Vagina (tissue), 2 donors: ENCODE measurements at regions not wholly inside any gene's neighbourhood (a gene's known extent, or its start where the extent isn't known, plus 50 kb on each side); places are given as distances from the start of the nearest gene placed in this dataset.

Experiments used
- DNase-seq, 2 donors: peaks; one replicate each; pipeline ENCODE4 v3.0.0-alpha.2; 2017; ENCODE audit errors: extremely low spot score in 2 of 2
- H3K27ac ChIP-seq: fragments of 200-600 bp; sonication (generic); one replicate; pipeline ENCODE4 v1.5.1; 2019
- H3K27me3 ChIP-seq: fragments of 200-600 bp; sonication (generic); one replicate; pipeline ENCODE4 v1.5.1; 2019
- H3K36me3 ChIP-seq, 2 donors: fragments of 200-600 bp; sonication (generic); one replicate each; pipeline ENCODE4 v1.5.1; 2017 to 2019
- H3K4me1 ChIP-seq: fragments of 200-600 bp; sonication (generic); one replicate; pipeline ENCODE4 v1.5.1; 2019
- H3K4me3 ChIP-seq, 2 donors: fragments of 200-600 bp; sonication (generic); 1 replicate in 1 of 2; 2 replicates in 1 of 2; pipeline ENCODE4 v1.5.1; 2016 to 2019
- H3K9me3 ChIP-seq: fragments of 200-600 bp; sonication (generic); one replicate; pipeline ENCODE4 v1.5.1; 2019
- CTCF ChIP-seq, 3 experiments: fragments of 450-650 bp in 2 of 3; fragments of 200-600 bp in 1 of 3; sonication (generic) in 1 of 3; IDR thresholded peaks; one replicate each; pipeline ENCODE4 v1.5.1; 2017 to 2019; ENCODE audit warnings: antibody characterized with exemption in 3 of 3, mild to moderate bottlenecking in 2 of 3, moderate library complexity in 2 of 3
- POLR2A ChIP-seq, 2 donors: fragments of 450-650 bp; IDR thresholded peaks; one replicate each; pipeline ENCODE4 v1.6.1; 2017; ENCODE audit warnings: antibody characterized with exemption in 2 of 2, mild to moderate bottlenecking in 2 of 2, moderate library complexity in 2 of 2
- POLR2AphosphoS5 ChIP-seq, 2 donors: sonication (generic); formaldehyde crosslinking; IDR thresholded peaks; one replicate each; pipeline ENCODE4 v1.9.0; 2017; ENCODE audit warnings: antibody characterized with exemption in 2 of 2, mild to moderate bottlenecking in 2 of 2, low read depth in 1 of 2; ENCODE audit not compliant: insufficient read depth in 1 of 2
- intact Hi-C: fragments of 100-400 bp; cut with DNase I; formaldehyde crosslinking; loops from one replicate; pipeline ENCODE4 v1.15.1; 2023

DNA sequence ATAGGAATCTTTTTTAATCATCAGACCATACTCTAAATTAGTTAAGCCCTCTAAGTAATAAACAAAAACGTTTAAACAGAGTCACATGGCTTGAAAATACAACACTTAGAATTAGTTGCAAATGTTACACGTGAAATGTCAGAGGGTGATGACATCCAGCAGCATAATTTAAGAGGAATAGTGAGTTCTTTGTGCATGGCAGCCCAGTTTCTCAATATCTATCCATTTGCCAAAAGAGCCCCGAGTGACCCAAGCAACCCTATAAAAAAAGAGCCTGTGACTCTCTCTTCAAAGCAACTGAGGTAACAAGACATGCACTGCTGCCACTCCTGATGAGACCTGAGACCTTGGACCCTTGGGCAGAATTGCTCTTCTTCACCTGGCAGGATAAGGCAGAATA is 96.9 kb upstream of the RASA1 start:
- Histone ChIP-seq H3K27me3 (no peaks in the 10 kb centered on the region), H3K9me3 (no peaks in the 10 kb centered on the region), H3K27ac (no peak overlapping the region), H3K36me3 (no peaks in the 10 kb centered on the region), H3K4me1 (no peaks in the 10 kb centered on the region), H3K4me3 (no peak overlapping the region)
- TF ChIP-seq POLR2A (IDR thresholded peaks at IDR 0.05): no peak
- TF ChIP-seq POLR2AphosphoS5 (IDR thresholded peaks at IDR 0.05; ENCODE audit: insufficient read depth in 1 of 2, low read depth in 1 of 2): no peak
- TF ChIP-seq CTCF (IDR thresholded peaks at IDR 0.05): no peak
- intact Hi-C loops: no loop called here
- DNase-seq: no peak

GRCh38 chr5:87182649-87183048 is 85.0 kb upstream of the RASA1 start:
- Histone ChIP-seq H3K4me1 (no peaks in the 10 kb centered on the region), H3K27me3 (no peaks in the 10 kb centered on the region), H3K27ac (no peak overlapping the region), H3K9me3 (no peaks in the 10 kb centered on the region), H3K36me3 (no peaks in the 10 kb centered on the region), H3K4me3 (no peak overlapping the region)
- no peak for DNase-seq
- no peak for TF ChIP-seq POLR2AphosphoS5 (IDR thresholded peaks at IDR 0.05; ENCODE audit: insufficient read depth in 1 of 2, low read depth in 1 of 2)
- TF ChIP-seq POLR2A (IDR thresholded peaks at IDR 0.05): no peak
- TF ChIP-seq CTCF (IDR thresholded peaks at IDR 0.05): no peak
- intact Hi-C loops: no loop called here

DNA sequence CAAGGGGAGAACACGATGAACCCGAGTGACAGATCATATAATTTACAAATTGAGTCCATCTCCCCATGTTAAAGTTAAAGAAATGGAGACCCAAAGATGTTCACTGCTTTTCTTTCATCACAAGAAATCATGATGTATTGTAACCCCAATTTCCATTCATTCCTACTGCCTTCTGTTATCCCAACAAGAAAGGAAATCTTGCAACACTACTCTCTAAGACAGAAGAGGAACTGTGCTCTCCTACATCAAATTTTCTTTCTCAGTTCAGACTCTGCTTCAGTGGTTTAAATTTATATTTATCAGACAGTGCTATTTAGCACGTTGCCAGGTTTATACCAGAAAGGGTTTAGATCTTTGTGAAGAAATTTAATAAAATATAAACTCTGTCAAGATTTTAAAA is 83.8 kb upstream of the RASA1 start:
- no peak overlapping the region for H3K27ac ChIP-seq

DNA sequence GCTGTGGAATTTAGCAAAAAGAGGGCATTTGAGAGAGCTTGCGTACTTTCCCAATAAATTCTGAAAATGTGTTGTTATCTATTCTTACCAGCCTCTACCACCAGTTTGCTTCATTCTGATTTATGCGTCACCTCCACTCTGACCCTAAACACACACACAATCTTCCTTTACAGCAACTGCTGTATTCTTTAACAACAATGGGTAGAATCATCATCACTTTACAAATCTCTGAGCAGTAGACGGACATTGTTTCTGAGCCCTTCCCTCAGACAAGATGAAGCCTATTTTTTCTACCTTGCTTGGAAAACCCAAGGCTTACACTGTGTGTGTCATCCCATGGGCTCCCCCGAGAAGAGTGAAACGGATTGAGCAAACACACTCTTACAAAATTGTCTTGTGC is 83.1 kb upstream of the RASA1 start:
- Histone ChIP-seq H3K27me3 (no peaks in the 10 kb centered on the region), H3K4me1 (no peaks in the 10 kb centered on the region), H3K27ac (no peak overlapping the region), H3K36me3 (no peaks in the 10 kb centered on the region), H3K9me3 (no peaks in the 10 kb centered on the region), H3K4me3 (no peak overlapping the region)
- no peak for DNase-seq
- intact Hi-C loops: no loop called here
- no peak for TF ChIP-seq POLR2AphosphoS5 (IDR thresholded peaks at IDR 0.05; ENCODE audit: insufficient read depth in 1 of 2, low read depth in 1 of 2)
- TF ChIP-seq CTCF (IDR thresholded peaks at IDR 0.05): no peak
- no peak for TF ChIP-seq POLR2A (IDR thresholded peaks at IDR 0.05)

More for the DNA sequence above, 83.8 kb upstream of the RASA1 start:
- Histone ChIP-seq H3K27me3 (no peaks in the 10 kb centered on the region), H3K4me3 (no peak overlapping the region), H3K36me3 (no peaks in the 10 kb centered on the region), H3K9me3 (no peaks in the 10 kb centered on the region), H3K4me1 (no peaks in the 10 kb centered on the region)
- intact Hi-C loops: no loop called here
- no peak for DNase-seq
- TF ChIP-seq POLR2A (IDR thresholded peaks at IDR 0.05) (no peak), CTCF (IDR thresholded peaks at IDR 0.05) (no peak), POLR2AphosphoS5 (IDR thresholded peaks at IDR 0.05; ENCODE audit: insufficient read depth in 1 of 2, low read depth in 1 of 2) (no peak)

- DNase-seq: no peak
- no peaks in the 10 kb centered on the region for H3K4me1 ChIP-seq
- H3K27me3 ChIP-seq: no peaks in the 10 kb centered on the region
- intact Hi-C loops: no loop called here
- H3K4me3 ChIP-seq: no peak overlapping the region
- no peak for TF ChIP-seq CTCF (IDR thresholded peaks at IDR 0.05)
- TF ChIP-seq POLR2AphosphoS5 (IDR thresholded peaks at IDR 0.05; ENCODE audit: insufficient read depth in 1 of 2, low read depth in 1 of 2): no peak
- TF ChIP-seq POLR2A (IDR thresholded peaks at IDR 0.05): no peak
- no peaks in the 10 kb centered on the region for H3K36me3 ChIP-seq
- H3K9me3 ChIP-seq: no peaks in the 10 kb centered on the region
- H3K27ac ChIP-seq: no peak overlapping the region
Measured at GRCh38 chr5:87185838-87186237, 81.8 kb upstream of the RASA1 start.
